ENCODE measurements at regions not wholly inside any gene's neighbourhood (a gene's known extent, or its start where the extent isn't known, plus 50 kb on each side); places are given as distances from the start of the nearest gene placed in this dataset.

DNA sequence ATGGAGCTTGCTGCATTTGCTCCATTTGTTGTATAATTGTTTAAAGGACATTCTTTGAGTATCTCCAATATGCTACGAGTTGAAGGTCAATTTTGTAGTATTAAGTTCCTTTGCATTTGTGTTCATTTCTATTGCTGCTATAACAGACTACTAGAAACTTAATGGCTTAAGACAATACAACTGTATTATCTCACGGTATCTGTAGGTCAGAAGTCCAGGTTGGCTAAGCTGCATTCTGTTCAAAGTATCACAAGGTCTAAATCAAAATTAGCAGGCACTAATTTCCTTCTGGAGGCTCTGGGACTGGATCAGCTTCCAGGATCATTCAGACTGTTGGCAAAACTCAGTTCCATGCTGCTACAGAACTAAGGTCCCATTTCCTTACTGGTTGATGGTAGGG lies 340.6 kb downstream of the GXYLT1 start:
- Histone ChIP-seq H3K9me3 (ENCODE audit: control insufficient read depth, low read length) (no peaks in the 10 kb centered on the region), H3K79me1 (replicated peaks; ENCODE audit: low read length, poor library complexity, severe bottlenecking) (no peaks in the 10 kb centered on the region), H2AFZ (ENCODE audit: low read depth, low read length) (no peak overlapping the region), H2BK12ac (ENCODE audit: low read length in 2 of 2) (no peak overlapping the region), H4K91ac (ENCODE audit: low read length) (no peak overlapping the region), H3K4me1 (ENCODE audit: control insufficient read depth, insufficient read depth, low read depth, low read length) (no peaks in the 10 kb centered on the region), H4K8ac (ENCODE audit: low read length) (no peak overlapping the region), H2BK15ac (ENCODE audit: low read depth, poor library complexity, severe bottlenecking) (no peak overlapping the region), H3K36me3 (ENCODE audit: control insufficient read depth in 1 of 2, insufficient read depth in 2 of 2, low read depth in 1 of 2, low read length in 2 of 2) (no peaks in the 10 kb centered on the region), H3K4ac (ENCODE audit: low read depth in 1 of 2, low read length in 2 of 2) (no peak overlapping the region), H2BK120ac (ENCODE audit: low read depth, low read length) (no peak overlapping the region), H3K27ac (ENCODE audit: low read length, poor library complexity, severe bottlenecking) (no peak overlapping the region), H3K18ac (ENCODE audit: low read depth in 1 of 2, low read length in 2 of 2) (no peak overlapping the region), H2AK5ac (ENCODE audit: low read length, severe bottlenecking) (no peak overlapping the region), H3K14ac (ENCODE audit: low read length in 2 of 2) (no peak overlapping the region), H3K4me2 (ENCODE audit: low read length, poor library complexity, severe bottlenecking) (no peak overlapping the region), H3K27me3 (ENCODE audit: control insufficient read depth in 1 of 2, insufficient read depth in 1 of 2, low read length in 2 of 2) (no peaks in the 10 kb centered on the region), H3K9ac (ENCODE audit: low read length) (no peak overlapping the region), H3K23ac (ENCODE audit: low read length in 2 of 2) (no peak overlapping the region), H3K4me3 (ENCODE audit: insufficient read depth in 1 of 2, low read depth in 1 of 2, low read length in 2 of 2) (no peak overlapping the region), H2BK5ac (ENCODE audit: low read depth, low read length, poor library complexity, severe bottlenecking) (no peak overlapping the region)
- DNase-seq = no peak
- 86% methylated on average over 1 of the region's 2 CpGs for WGBS

DNA sequence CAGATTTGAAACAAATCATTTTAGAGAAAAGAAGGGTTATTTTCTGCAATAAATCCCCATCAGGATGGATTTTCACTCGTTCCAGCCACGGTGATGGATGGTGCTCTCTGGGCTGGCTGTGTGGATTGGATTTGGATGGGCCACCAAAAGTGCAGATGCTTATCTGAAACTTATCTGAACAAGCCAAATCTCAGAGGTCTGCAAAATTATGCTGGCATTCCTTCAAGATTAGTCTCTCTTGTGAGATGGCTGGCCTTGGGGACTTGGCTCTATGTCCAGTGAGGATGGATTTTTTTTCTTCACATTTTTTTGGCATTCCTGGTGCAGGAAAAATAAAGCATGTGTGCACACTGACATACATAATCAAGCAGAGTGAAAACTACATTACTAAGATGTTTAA lies 341.9 kb downstream of the GXYLT1 start:
- WGBS = 71% methylated on average over 2 of the region's 2 CpGs

DNA sequence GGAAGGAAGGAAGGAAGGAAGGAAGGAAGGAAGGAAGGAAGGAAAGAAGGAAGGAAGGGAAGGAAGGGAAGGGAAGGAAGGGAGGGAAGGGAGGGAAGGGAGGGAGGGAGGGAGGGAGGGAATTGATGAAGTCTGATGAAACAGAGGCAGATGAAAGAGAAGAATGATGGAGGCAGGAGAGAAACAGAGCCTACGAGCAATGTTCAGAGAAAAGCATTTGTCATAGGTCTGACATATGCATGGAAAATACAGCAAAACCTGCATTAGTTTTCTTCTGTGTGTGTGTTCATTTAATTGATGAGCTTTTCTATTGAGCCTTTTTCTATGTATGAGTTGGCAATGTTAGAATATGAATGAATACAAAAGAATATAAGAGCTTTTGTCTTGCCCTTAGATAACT lies 343.4 kb downstream of the GXYLT1 start:
- no peak for DNase-seq
- Histone ChIP-seq H2BK5ac (ENCODE audit: low read depth, low read length, poor library complexity, severe bottlenecking) (no peak overlapping the region), H3K14ac (ENCODE audit: low read length in 2 of 2) (no peak overlapping the region), H3K4me1 (ENCODE audit: control insufficient read depth, insufficient read depth, low read depth, low read length) (no peaks in the 10 kb centered on the region), H3K4me2 (ENCODE audit: low read length, poor library complexity, severe bottlenecking) (no peak overlapping the region), H3K18ac (ENCODE audit: low read depth in 1 of 2, low read length in 2 of 2) (no peak overlapping the region), H4K8ac (ENCODE audit: low read length) (no peak overlapping the region), H3K27ac (ENCODE audit: low read length, poor library complexity, severe bottlenecking) (no peak overlapping the region), H2BK120ac (ENCODE audit: low read depth, low read length) (no peak overlapping the region), H2AFZ (ENCODE audit: low read depth, low read length) (no peak overlapping the region), H3K4me3 (ENCODE audit: insufficient read depth in 1 of 2, low read depth in 1 of 2, low read length in 2 of 2) (no peak overlapping the region), H3K27me3 (ENCODE audit: control insufficient read depth in 1 of 2, insufficient read depth in 1 of 2, low read length in 2 of 2) (no peaks in the 10 kb centered on the region), H2BK12ac (ENCODE audit: low read length in 2 of 2) (no peak overlapping the region), H3K9me3 (ENCODE audit: control insufficient read depth, low read length) (no peaks in the 10 kb centered on the region), H3K23ac (ENCODE audit: low read length in 2 of 2) (no peak overlapping the region), H4K91ac (ENCODE audit: low read length) (no peak overlapping the region), H3K9ac (ENCODE audit: low read length) (no peak overlapping the region), H2BK15ac (ENCODE audit: low read depth, poor library complexity, severe bottlenecking) (no peak overlapping the region), H3K79me1 (replicated peaks; ENCODE audit: low read length, poor library complexity, severe bottlenecking) (no peaks in the 10 kb centered on the region), H2AK5ac (ENCODE audit: low read length, severe bottlenecking) (no peak overlapping the region), H3K4ac (ENCODE audit: low read depth in 1 of 2, low read length in 2 of 2) (no peak overlapping the region), H3K36me3 (ENCODE audit: control insufficient read depth in 1 of 2, insufficient read depth in 2 of 2, low read depth in 1 of 2, low read length in 2 of 2) (no peaks in the 10 kb centered on the region)
- 78% methylated on average over 1 of the region's 1 CpG for WGBS

More for the DNA sequence above, 341.9 kb downstream of the GXYLT1 start:
- no peak overlapping the region for H3K23ac ChIP-seq (ENCODE audit: low read length in 2 of 2)
- no peak overlapping the region for H3K18ac ChIP-seq (ENCODE audit: low read depth in 1 of 2, low read length in 2 of 2)
- H3K4ac ChIP-seq (ENCODE audit: low read depth in 1 of 2, low read length in 2 of 2) = no peak overlapping the region
- H3K9ac ChIP-seq (ENCODE audit: low read length) = no peak overlapping the region
- H3K9me3 ChIP-seq (ENCODE audit: control insufficient read depth, low read length) = no peaks in the 10 kb centered on the region
- H3K27me3 ChIP-seq (ENCODE audit: control insufficient read depth in 1 of 2, insufficient read depth in 1 of 2, low read length in 2 of 2) = no peaks in the 10 kb centered on the region
- DNase-seq = no peak
- no peak overlapping the region for H3K4me2 ChIP-seq (ENCODE audit: low read length, poor library complexity, severe bottlenecking)
- H2AFZ ChIP-seq (ENCODE audit: low read depth, low read length) = no peak overlapping the region
- no peak overlapping the region for H3K4me3 ChIP-seq (ENCODE audit: insufficient read depth in 1 of 2, low read depth in 1 of 2, low read length in 2 of 2)
- H4K91ac ChIP-seq (ENCODE audit: low read length) = no peak overlapping the region
- H2BK5ac ChIP-seq (ENCODE audit: low read depth, low read length, poor library complexity, severe bottlenecking) = no peak overlapping the region
- no peak overlapping the region for H4K8ac ChIP-seq (ENCODE audit: low read length)
- H3K14ac ChIP-seq (ENCODE audit: low read length in 2 of 2) = no peak overlapping the region
- no peak overlapping the region for H2BK120ac ChIP-seq (ENCODE audit: low read depth, low read length)
- H2BK12ac ChIP-seq (ENCODE audit: low read length in 2 of 2) = no peak overlapping the region
- no peaks in the 10 kb centered on the region for H3K4me1 ChIP-seq (ENCODE audit: control insufficient read depth, insufficient read depth, low read depth, low read length)
- no peaks in the 10 kb centered on the region for H3K36me3 ChIP-seq (ENCODE audit: control insufficient read depth in 1 of 2, insufficient read depth in 2 of 2, low read depth in 1 of 2, low read length in 2 of 2)
- no peak overlapping the region for H2BK15ac ChIP-seq (ENCODE audit: low read depth, poor library complexity, severe bottlenecking)
- H3K27ac ChIP-seq (ENCODE audit: low read length, poor library complexity, severe bottlenecking) = no peak overlapping the region
- H3K79me1 ChIP-seq (replicated peaks; ENCODE audit: low read length, poor library complexity, severe bottlenecking) = no peaks in the 10 kb centered on the region
- H2AK5ac ChIP-seq (ENCODE audit: low read length, severe bottlenecking) = no peak overlapping the region

DNA sequence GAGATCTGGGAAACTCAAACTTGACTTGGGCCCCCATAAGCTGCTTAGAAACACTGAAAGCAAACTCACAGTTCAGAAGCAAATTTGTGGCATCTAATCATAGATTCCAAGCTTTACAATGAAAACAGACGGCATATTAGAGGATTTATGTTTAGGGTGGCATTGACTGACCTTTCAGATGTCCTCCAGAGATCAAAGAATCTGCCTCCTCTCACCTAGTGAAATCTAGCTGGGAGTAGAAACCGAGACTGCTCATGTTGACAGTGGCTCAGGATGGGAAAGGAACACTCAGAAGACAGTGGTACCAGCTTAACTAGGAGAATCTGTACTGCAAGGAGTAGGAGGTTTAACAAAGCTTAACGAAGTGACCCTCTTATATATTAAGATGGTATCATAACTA lies 345.0 kb downstream of the GXYLT1 start:
- Histone ChIP-seq H4K8ac (ENCODE audit: low read length) (no peak overlapping the region), H3K14ac (ENCODE audit: low read length in 2 of 2) (no peak overlapping the region), H3K9me3 (ENCODE audit: control insufficient read depth, low read length) (no peaks in the 10 kb centered on the region), H3K79me1 (replicated peaks; ENCODE audit: low read length, poor library complexity, severe bottlenecking) (no peaks in the 10 kb centered on the region), H3K18ac (ENCODE audit: low read depth in 1 of 2, low read length in 2 of 2) (no peak overlapping the region), H3K4ac (ENCODE audit: low read depth in 1 of 2, low read length in 2 of 2) (no peak overlapping the region), H2BK15ac (ENCODE audit: low read depth, poor library complexity, severe bottlenecking) (no peak overlapping the region), H2AK5ac (ENCODE audit: low read length, severe bottlenecking) (no peak overlapping the region), H3K23ac (ENCODE audit: low read length in 2 of 2) (no peak overlapping the region), H3K4me3 (ENCODE audit: insufficient read depth in 1 of 2, low read depth in 1 of 2, low read length in 2 of 2) (no peak overlapping the region), H2AFZ (ENCODE audit: low read depth, low read length) (no peak overlapping the region), H2BK12ac (ENCODE audit: low read length in 2 of 2) (no peak overlapping the region), H3K9ac (ENCODE audit: low read length) (no peak overlapping the region), H3K27ac (ENCODE audit: low read length, poor library complexity, severe bottlenecking) (no peak overlapping the region), H3K27me3 (ENCODE audit: control insufficient read depth in 1 of 2, insufficient read depth in 1 of 2, low read length in 2 of 2) (no peaks in the 10 kb centered on the region), H3K4me1 (ENCODE audit: control insufficient read depth, insufficient read depth, low read depth, low read length) (no peaks in the 10 kb centered on the region), H4K91ac (ENCODE audit: low read length) (no peak overlapping the region), H2BK5ac (ENCODE audit: low read depth, low read length, poor library complexity, severe bottlenecking) (no peak overlapping the region), H2BK120ac (ENCODE audit: low read depth, low read length) (no peak overlapping the region), H3K36me3 (ENCODE audit: control insufficient read depth in 1 of 2, insufficient read depth in 2 of 2, low read depth in 1 of 2, low read length in 2 of 2) (no peaks in the 10 kb centered on the region), H3K4me2 (ENCODE audit: low read length, poor library complexity, severe bottlenecking) (no peak overlapping the region)
- no peak for DNase-seq
- 76% methylated on average over 2 of the region's 3 CpGs for WGBS

Measured in mesenchymal stem cell (in vitro differentiated cells and primary cell).